OCI-LY1 (cell line): ENCODE measurements at regions not wholly inside any gene's neighbourhood (a gene's known extent, or its start where the extent isn't known, plus 50 kb on each side); places are given as distances from the start of the nearest gene placed in this dataset.

Experiments used
- H2AFZ ChIP-seq: fragments of 200-600 bp; sonication (generic), shearing (Covaris generic); 2 replicates; pipeline ENCODE4 v1.6.0; 2014; ENCODE audit warnings: antibody characterized with exemption, mild to moderate bottlenecking, low read length
- H3F3A ChIP-seq: fragments of 200-600 bp; sonication (generic), shearing (Covaris generic); 2 replicates; pipeline ENCODE4 v1.6.0; 2014; ENCODE audit warnings: mild to moderate bottlenecking, antibody characterized with exemption, low read length, moderate library complexity; ENCODE audit not compliant: insufficient read depth
- H3K27ac ChIP-seq: fragments of 200-600 bp; sonication (generic); 2 replicates; pipeline ENCODE4 v1.5.1; 2014; ENCODE audit warnings: low read length, mixed run types, mild to moderate bottlenecking, low read depth; ENCODE audit not compliant: poor library complexity, severe bottlenecking
- H3K27me3 ChIP-seq: fragments of 200-600 bp; sonication (generic); 2 replicates; pipeline ENCODE4 v1.6.0; 2014; ENCODE audit warnings: antibody characterized with exemption, mild to moderate bottlenecking, low read length, moderate library complexity; ENCODE audit not compliant: insufficient read depth
- H3K36me3 ChIP-seq: fragments of 200-600 bp; sonication (generic); 2 replicates; pipeline ENCODE4 v1.6.1; 2014; ENCODE audit warnings: mild to moderate bottlenecking, antibody characterized with exemption, low read length, moderate library complexity, mixed read lengths; ENCODE audit not compliant: insufficient read depth
- H3K4me1 ChIP-seq: fragments of 200-600 bp; sonication (generic); 2 replicates; pipeline ENCODE4 v1.5.1; 2014; ENCODE audit warnings: mild to moderate bottlenecking, low read length, moderate library complexity; ENCODE audit not compliant: insufficient read depth, severe bottlenecking
- H3K4me2 ChIP-seq: fragments of 200-600 bp; sonication (generic), shearing (Covaris generic); 2 replicates; pipeline ENCODE4 v1.6.1; 2014; ENCODE audit warnings: low read length
- H3K4me3 ChIP-seq: fragments of 200-600 bp; sonication (generic); 2 replicates; pipeline ENCODE4 v1.5.1; 2014; ENCODE audit warnings: low read length, low read depth, mild to moderate bottlenecking, mixed read lengths; ENCODE audit not compliant: poor library complexity, severe bottlenecking
- H3K79me2 ChIP-seq: fragments of 200-600 bp; shearing (Covaris generic); 2 replicates; pipeline ENCODE4 v1.6.1; 2016; ENCODE audit warnings: mixed run types, low read length, mixed read lengths; ENCODE audit not compliant: insufficient read depth
- H3K9ac ChIP-seq: fragments of 200-600 bp; sonication (generic), shearing (Covaris generic); 2 replicates; pipeline ENCODE4 v1.6.1; 2014; ENCODE audit warnings: mild to moderate bottlenecking, low read length, mixed read lengths
- H3K9me2 ChIP-seq: fragments of 200-600 bp; sonication (generic), shearing (Covaris generic); 2 replicates; pipeline ENCODE4 v1.6.1; 2014; ENCODE audit warnings: low read depth, mild to moderate bottlenecking, low read length, mixed read lengths
- H3K9me3 ChIP-seq: fragments of 200-600 bp; shearing (Covaris generic); 2 replicates; pipeline ENCODE4 v1.6.1; 2014; ENCODE audit warnings: low read length, mixed read lengths
- H4K20me1 ChIP-seq: fragments of 200-600 bp; sonication (generic), shearing (Covaris generic); 2 replicates; pipeline ENCODE4 v1.6.0; 2016; ENCODE audit warnings: mild to moderate bottlenecking, low read length; ENCODE audit not compliant: insufficient read depth
- CTCF ChIP-seq: fragments of 200-600 bp; sonication (generic), shearing (Covaris generic); IDR thresholded peaks from 2 replicates; pipeline ENCODE4 v1.5.1; 2017; ENCODE audit warnings: mild to moderate bottlenecking, antibody characterized with exemption, low read length, moderate library complexity, mixed read lengths
- EZH2 ChIP-seq: fragments of 200-600 bp; sonication (generic), shearing (Covaris generic); IDR thresholded peaks from 2 replicates; pipeline ENCODE4 v1.8.0; 2017; ENCODE audit warnings: borderline replicate concordance, mixed run types, mild to moderate bottlenecking, antibody characterized with exemption, low read length, moderate library complexity, mixed read lengths

- Histone ChIP-seq H3K4me2 (no peak overlapping the region), H3K9me3 (no peaks in the 10 kb centered on the region), H3K9me2 (no peaks in the 10 kb centered on the region), H3K36me3 (no peaks in the 10 kb centered on the region), H3K27ac (no peak overlapping the region), H3K4me3 (no peak overlapping the region), H3K9ac (no peak overlapping the region), H2AFZ (no peak overlapping the region), H3F3A (no peaks in the 10 kb centered on the region), H3K4me1 (no peaks in the 10 kb centered on the region), H3K79me2 (no peaks in the 10 kb centered on the region), H4K20me1 (no peaks in the 10 kb centered on the region), H3K27me3 (no peaks in the 10 kb centered on the region)
- no peak for TF ChIP-seq CTCF
- no peak for TF ChIP-seq EZH2
Observed at GRCh38 chr2:152823905-152824304, 105.5 kb downstream of the ARL6IP6 start.

- H3K4me1 ChIP-seq: no peaks in the 10 kb centered on the region
- no peaks in the 10 kb centered on the region for H3K79me2 ChIP-seq
- no peak overlapping the region for H2AFZ ChIP-seq
- no peak overlapping the region for H3K4me2 ChIP-seq
- H3F3A ChIP-seq: no peaks in the 10 kb centered on the region
- H3K4me3 ChIP-seq: no peak overlapping the region
- no peak for TF ChIP-seq EZH2
- TF ChIP-seq CTCF: no peak
- H3K36me3 ChIP-seq: no peaks in the 10 kb centered on the region
- no peaks in the 10 kb centered on the region for H3K27me3 ChIP-seq
- no peaks in the 10 kb centered on the region for H3K9me2 ChIP-seq
- H3K27ac ChIP-seq: no peak overlapping the region
- no peaks in the 10 kb centered on the region for H4K20me1 ChIP-seq
- H3K9ac ChIP-seq: no peak overlapping the region
- H3K9me3 ChIP-seq: no peaks in the 10 kb centered on the region
Observed at GRCh38 chr2:152822676-152823075, 104.3 kb downstream of the ARL6IP6 start.

GRCh38 chr2:152820048-152820447, 101.6 kb downstream of the ARL6IP6 start:
- Histone ChIP-seq H3F3A (no peaks in the 10 kb centered on the region), H3K9me3 (no peaks in the 10 kb centered on the region), H4K20me1 (no peaks in the 10 kb centered on the region), H3K36me3 (no peaks in the 10 kb centered on the region), H3K27me3 (no peaks in the 10 kb centered on the region), H3K79me2 (no peaks in the 10 kb centered on the region), H3K4me3 (no peak overlapping the region), H3K4me2 (no peak overlapping the region), H2AFZ (no peak overlapping the region), H3K4me1 (no peaks in the 10 kb centered on the region), H3K9ac (no peak overlapping the region), H3K9me2 (no peaks in the 10 kb centered on the region), H3K27ac (no peak overlapping the region)
- TF ChIP-seq EZH2 (no peak), CTCF (no peak)
